Activated CD8-positive, alpha-beta memory T cell treated with anti-CD3 and anti-CD28 coated beads for 4 hours (primary cell): ENCODE measurements at regions not wholly inside any gene's neighbourhood (a gene's known extent, or its start where the extent isn't known, plus 50 kb on each side); places are given as distances from the start of the nearest gene placed in this dataset.

ENCODE experiments used
- DNase-seq, 2 donors: peaks; one replicate each; pipeline ENCODE4 v3.0.0-alpha.2; 2020; ENCODE audit warnings: low read depth in 2 of 2

GRCh38 chr2:134199123-134199522, 54.7 kb upstream of the MGAT5 start:
- DNase-seq: no peak

GRCh38 chr2:134200036-134200618, 53.7 kb upstream of the MGAT5 start:
- no peak for DNase-seq

GRCh38 chr2:134201533-134201932, 52.3 kb upstream of the MGAT5 start:
- DNase-seq: no peak

GRCh38 chr2:134202371-134202770, 51.5 kb upstream of the MGAT5 start:
- DNase-seq: no peak

GRCh38 chr2:134203175-134203574, 50.7 kb upstream of the MGAT5 start:
- no peak for DNase-seq
